Suprapubic skin (tissue), 4 donors: ENCODE measurements at regions not wholly inside any gene's neighbourhood (a gene's known extent, or its start where the extent isn't known, plus 50 kb on each side); places are given as distances from the start of the nearest gene placed in this dataset.

Experiments used
- DNase-seq, 2 donors: peaks; one replicate each; pipeline ENCODE4 v3.0.0-alpha.2; 2019; ENCODE audit warnings: low spot score in 2 of 2
- H3K27ac ChIP-seq: fragments of 200-600 bp; sonication (generic); one replicate; pipeline ENCODE4 v1.5.1; 2019
- H3K27me3 ChIP-seq: fragments of 200-600 bp; sonication (generic); one replicate; pipeline ENCODE4 v1.5.1; 2019
- H3K36me3 ChIP-seq: fragments of 200-600 bp; sonication (generic); one replicate; pipeline ENCODE4 v1.5.1; 2019
- H3K4me1 ChIP-seq: fragments of 200-600 bp; sonication (generic); one replicate; pipeline ENCODE4 v1.5.1; 2019
- H3K4me3 ChIP-seq: fragments of 200-600 bp; sonication (generic); one replicate; pipeline ENCODE4 v1.5.1; 2019; ENCODE audit warnings: mild to moderate bottlenecking
- H3K9me3 ChIP-seq: fragments of 200-600 bp; sonication (generic); one replicate; pipeline ENCODE4 v1.5.1; 2019
- CTCF ChIP-seq, 2 donors: fragments of 200-600 bp in 1 of 2; fragments of 450-650 bp in 1 of 2; sonication (generic) in 1 of 2; IDR thresholded peaks; one replicate each; pipeline ENCODE4 v1.5.1; 2016 to 2019; ENCODE audit warnings: antibody characterized with exemption in 2 of 2, mild to moderate bottlenecking in 1 of 2, moderate library complexity in 1 of 2
- EP300 ChIP-seq: sonication (generic); formaldehyde crosslinking; IDR thresholded peaks from one replicate; pipeline ENCODE4 v1.6.1; 2017; ENCODE audit warnings: antibody characterized with exemption
- POLR2A ChIP-seq, 2 donors: fragments of 450-650 bp; IDR thresholded peaks; one replicate each; pipeline ENCODE4 v1.6.1; 2017; ENCODE audit warnings: antibody characterized with exemption in 2 of 2, mild to moderate bottlenecking in 2 of 2, moderate library complexity in 2 of 2
- POLR2AphosphoS5 ChIP-seq, 3 donors: sonication (generic); formaldehyde crosslinking; IDR thresholded peaks; one replicate each; pipeline ENCODE4 v1.6.1; 2017; ENCODE audit warnings: antibody characterized with exemption in 3 of 3
- WGBS: methylation state at CpG from one replicate; pipeline ENCODE4 v1.1.5; 2018; 5-methylcytosine and 5-hydroxymethylcytosine counted together

- DNase-seq = no peak
- Histone ChIP-seq H3K9me3 (no peaks in the 10 kb centered on the region), H3K27me3 (peaks cover 3% of the 10 kb centered on the region), H3K27ac (no peak overlapping the region), H3K4me1 (no peaks in the 10 kb centered on the region), H3K4me3 (no peak overlapping the region), H3K36me3 (no peaks in the 10 kb centered on the region)
- whole genome bisulfite sequencing = 48% methylated on average over 2 of the region's 2 CpGs
- no peak for TF ChIP-seq POLR2AphosphoS5 (IDR thresholded peaks at IDR 0.05)
- TF ChIP-seq EP300 = no peak
- TF ChIP-seq CTCF (IDR thresholded peaks at IDR 0.05) = no peak
These were observed 154.9 kb upstream of the PPP1R3A start for GRCh38 chr7:114073701-114074100.

GRCh38 chr7:114070246-114070645, 151.4 kb upstream of the PPP1R3A start:
- DNase-seq = no peak
- peaks cover 3% of the 10 kb centered on the region for H3K27me3 ChIP-seq
- no peak for TF ChIP-seq POLR2AphosphoS5 (IDR thresholded peaks at IDR 0.05)
- H3K9me3 ChIP-seq = no peaks in the 10 kb centered on the region
- no peaks in the 10 kb centered on the region for H3K36me3 ChIP-seq
- no peaks in the 10 kb centered on the region for H3K4me1 ChIP-seq
- H3K4me3 ChIP-seq = no peak overlapping the region
- no peak overlapping the region for H3K27ac ChIP-seq

GRCh38 chr7:114062810-114063209, 144.0 kb upstream of the PPP1R3A start:
- H3K9me3 ChIP-seq = no peaks in the 10 kb centered on the region
- H3K36me3 ChIP-seq = no peaks in the 10 kb centered on the region
- no peak for TF ChIP-seq EP300
- no peak for TF ChIP-seq POLR2A (IDR thresholded peaks at IDR 0.05)
- TF ChIP-seq POLR2AphosphoS5 (IDR thresholded peaks at IDR 0.05) = no peak
- TF ChIP-seq CTCF (IDR thresholded peaks at IDR 0.05) = no peak
- no peak overlapping the region for H3K27ac ChIP-seq
- WGBS = 61% methylated on average over 3 of the region's 3 CpGs
- H3K4me3 ChIP-seq = no peak overlapping the region
- DNase-seq = no peak
- no peaks in the 10 kb centered on the region for H3K27me3 ChIP-seq
- no peaks in the 10 kb centered on the region for H3K4me1 ChIP-seq

- DNase-seq = no peak
- no peak for TF ChIP-seq POLR2AphosphoS5 (IDR thresholded peaks at IDR 0.05)
- TF ChIP-seq EP300 = no peak
- TF ChIP-seq CTCF (IDR thresholded peaks at IDR 0.05) = no peak
- TF ChIP-seq POLR2A (IDR thresholded peaks at IDR 0.05) = no peak
- Histone ChIP-seq H3K27me3 (no peaks in the 10 kb centered on the region), H3K36me3 (no peaks in the 10 kb centered on the region), H3K4me3 (no peak overlapping the region), H3K27ac (no peak overlapping the region), H3K9me3 (no peaks in the 10 kb centered on the region), H3K4me1 (no peaks in the 10 kb centered on the region)
- 40% methylated on average over 2 of the region's 2 CpGs for WGBS
These were observed 133.1 kb upstream of the PPP1R3A start for GRCh38 chr7:114051871-114052331.

GRCh38 chr7:114050571-114050970, 131.8 kb upstream of the PPP1R3A start:
- DNase-seq = no peak
- Histone ChIP-seq H3K4me1 (no peaks in the 10 kb centered on the region), H3K9me3 (no peaks in the 10 kb centered on the region), H3K27ac (no peak overlapping the region), H3K27me3 (no peaks in the 10 kb centered on the region), H3K36me3 (no peaks in the 10 kb centered on the region), H3K4me3 (no peak overlapping the region)
- TF ChIP-seq POLR2AphosphoS5 (IDR thresholded peaks at IDR 0.05) (no peak), CTCF (IDR thresholded peaks at IDR 0.05) (no peak), EP300 (no peak), POLR2A (IDR thresholded peaks at IDR 0.05) (no peak)
- 89% methylated on average over 3 of the region's 3 CpGs for WGBS
